A673 (cell line): ENCODE measurements at regions not wholly inside any gene's neighbourhood (a gene's known extent, or its start where the extent isn't known, plus 50 kb on each side); places are given as distances from the start of the nearest gene placed in this dataset.

Source experiments
- CTCF ChIP-seq: fragments of 300-800, 200-600 bp; sonication (generic); conservative IDR thresholded peaks from 2 replicates; pipeline ENCODE4 v1.5.1; 2017; ENCODE audit warnings: low read depth, mild to moderate bottlenecking, antibody characterized with exemption, low read length, moderate library complexity, mixed read lengths
- EZH2 ChIP-seq: fragments of 200-600 bp; sonication (generic); IDR thresholded peaks from 2 replicates; pipeline ENCODE4 v1.6.1; 2017; ENCODE audit warnings: borderline replicate concordance, low read depth, mild to moderate bottlenecking, mixed read lengths, antibody characterized with exemption, low read length; ENCODE audit not compliant: poor library complexity, severe bottlenecking

GRCh38 chr10:109701633-109702215 is 221.6 kb downstream of the XPNPEP1 start:
- no peak for TF ChIP-seq CTCF
- no peak for TF ChIP-seq EZH2
